Gastroesophageal sphincter (tissue), 4 donors: ENCODE measurements at regions not wholly inside any gene's neighbourhood (a gene's known extent, or its start where the extent isn't known, plus 50 kb on each side); places are given as distances from the start of the nearest gene placed in this dataset.

Experiments
- ATAC-seq: fragments of 150-250 bp; one replicate; pipeline ENCODE4 v1.9.1; 2016; ENCODE audit warnings: mild to moderate bottlenecking, moderate library complexity
- H3K27ac ChIP-seq, 4 donors: fragments of 200-600 bp; sonication (generic) in 3 of 4; 1 replicate in 3 of 4; 2 replicates in 1 of 4; pipeline ENCODE4 v1.5.1; 2016 to 2019
- H3K27me3 ChIP-seq: fragments of 200-600 bp; sonication (generic); one replicate; pipeline ENCODE4 v1.5.1; 2019
- H3K36me3 ChIP-seq, 2 donors: fragments of 200-600 bp; sonication (generic); one replicate each; pipeline ENCODE4 v1.5.1; 2019; ENCODE audit warnings: control low read depth in 1 of 2
- H3K4me1 ChIP-seq, 3 donors: fragments of 200-600 bp; sonication (generic); 1 replicate in 2 of 3; 2 replicates in 1 of 3; pipeline ENCODE4 v1.5.1; 2016 to 2019; ENCODE audit warnings: control low read depth in 2 of 3
- H3K4me3 ChIP-seq, 2 donors: fragments of 200-600 bp; sonication (generic); one replicate each; pipeline ENCODE4 v1.5.1; 2019; ENCODE audit warnings: mild to moderate bottlenecking in 1 of 2, moderate library complexity in 1 of 2
- H3K9me3 ChIP-seq, 3 donors: fragments of 200-600 bp; sonication (generic); one replicate each; pipeline ENCODE4 v1.5.1; 2017 to 2019; ENCODE audit warnings: control low read depth in 2 of 3
- CTCF ChIP-seq, 4 experiments: fragments of 200-600 bp in 2 of 4; fragments of 450-650 bp in 2 of 4; sonication (generic) in 1 of 4; IDR thresholded peaks; one replicate each; pipeline ENCODE4 v1.5.1; 2017 to 2019; ENCODE audit warnings: antibody characterized with exemption in 4 of 4, mild to moderate bottlenecking in 2 of 4, moderate library complexity in 2 of 4
- EP300 ChIP-seq: sonication (generic); formaldehyde crosslinking; IDR thresholded peaks from one replicate; pipeline ENCODE4 v1.6.1; 2017; ENCODE audit warnings: antibody characterized with exemption, mild to moderate bottlenecking
- POLR2A ChIP-seq, 2 donors: fragments of 450-650 bp; IDR thresholded peaks; one replicate each; pipeline ENCODE4 v1.6.1; 2017; ENCODE audit warnings: antibody characterized with exemption in 2 of 2, mild to moderate bottlenecking in 2 of 2, moderate library complexity in 1 of 2
- POLR2AphosphoS5 ChIP-seq: sonication (generic); formaldehyde crosslinking; IDR thresholded peaks from one replicate; pipeline ENCODE4 v1.6.1; 2017; ENCODE audit warnings: antibody characterized with exemption
- WGBS, 2 donors: methylation state at CpG; one replicate each; pipeline ENCODE4 v1.1.5; 2018; ENCODE audit warnings: low coverage in 1 of 2; 5-methylcytosine and 5-hydroxymethylcytosine counted together

GRCh38 chr5:125323613-125324012 is 577.2 kb upstream of the ZNF608 start:
- Histone ChIP-seq H3K36me3 (no peaks in the 10 kb centered on the region), H3K27ac (no peak overlapping the region), H3K4me3 (no peak overlapping the region), H3K9me3 (no peaks in the 10 kb centered on the region), H3K27me3 (no peaks in the 10 kb centered on the region), H3K4me1 (peaks cover 0 to 8% (median 6%) of the 10 kb centered on the region in 3 donors)
- TF ChIP-seq EP300 (no peak), POLR2A (IDR thresholded peaks at IDR 0.05) (no peak)
- 18 to 20% methylated on average over 2 of the region's 2 CpGs for WGBS, 2 donors
- ATAC-seq, result no peak

- H3K9me3 ChIP-seq, result no peaks in the 10 kb centered on the region
- ATAC-seq, result no peak
- H3K27ac ChIP-seq, result no peak overlapping the region
- peaks cover 0 to 8% (median 6%) of the 10 kb centered on the region in 3 donors for H3K4me1 ChIP-seq
- H3K27me3 ChIP-seq, result no peaks in the 10 kb centered on the region
- H3K36me3 ChIP-seq, result no peaks in the 10 kb centered on the region
- no peak overlapping the region for H3K4me3 ChIP-seq
- TF ChIP-seq POLR2A (IDR thresholded peaks at IDR 0.05) (no peak), POLR2AphosphoS5 (no peak)
- WGBS, 2 donors, result 63 to 72% methylated on average over 4 of the region's 4 CpGs
These were observed 579.2 kb upstream of the ZNF608 start for GRCh38 chr5:125325488-125326149.

- TF ChIP-seq CTCF (IDR thresholded peaks at IDR 0.05) (no peak), POLR2A (IDR thresholded peaks at IDR 0.05) (no peak)
- H3K27me3 ChIP-seq, result no peaks in the 10 kb centered on the region
- no peak overlapping the region for H3K4me3 ChIP-seq
- H3K36me3 ChIP-seq, result no peaks in the 10 kb centered on the region
- no peak for ATAC-seq
- H3K27ac ChIP-seq, result no peak overlapping the region
- H3K4me1 ChIP-seq, result peaks cover 0 to 8% (median 6%) of the 10 kb centered on the region in 3 donors
- H3K9me3 ChIP-seq, result no peaks in the 10 kb centered on the region
These were observed 579.7 kb upstream of the ZNF608 start for GRCh38 chr5:125326150-125326510.

- H3K4me1 ChIP-seq, result peaks cover 0 to 16% (median 6%) of the 10 kb centered on the region in 3 donors
- no peak for TF ChIP-seq EP300
- TF ChIP-seq CTCF (IDR thresholded peaks at IDR 0.05), result no peak
- TF ChIP-seq POLR2A (IDR thresholded peaks at IDR 0.05), result no peak
- TF ChIP-seq POLR2AphosphoS5, result no peak
- no peaks in the 10 kb centered on the region for H3K27me3 ChIP-seq
- H3K4me3 ChIP-seq, result no peak overlapping the region
- no peaks in the 10 kb centered on the region for H3K9me3 ChIP-seq
- H3K36me3 ChIP-seq, result no peaks in the 10 kb centered on the region
- no peak for ATAC-seq
- WGBS, 2 donors, result 81 to 100% methylated on average over 3 of the region's 3 CpGs
- no peak overlapping the region for H3K27ac ChIP-seq
These were observed 581.2 kb upstream of the ZNF608 start for GRCh38 chr5:125327676-125328075.

- Histone ChIP-seq H3K4me3 (no peak overlapping the region), H3K9me3 (no peaks in the 10 kb centered on the region), H3K36me3 (no peaks in the 10 kb centered on the region), H3K27me3 (no peaks in the 10 kb centered on the region), H3K27ac (no peak overlapping the region), H3K4me1 (peaks cover 0 to 22% (median 0%) of the 10 kb centered on the region in 3 donors)
- TF ChIP-seq EP300, result no peak
- no peak for TF ChIP-seq POLR2AphosphoS5
- no peak for TF ChIP-seq CTCF (IDR thresholded peaks at IDR 0.05)
- no peak for TF ChIP-seq POLR2A (IDR thresholded peaks at IDR 0.05)
- no peak for ATAC-seq
- 58 to 74% methylated on average over 1 of the region's 1 CpG for WGBS, 2 donors
These were observed 585.7 kb upstream of the ZNF608 start for GRCh38 chr5:125331987-125332598.

- no peaks in the 10 kb centered on the region for H3K36me3 ChIP-seq
- H3K4me1 ChIP-seq, result peaks cover 0 to 27% (median 0%) of the 10 kb centered on the region in 3 donors
- WGBS, 2 donors, result 37 to 42% methylated on average over 2 of the region's 2 CpGs
- H3K27ac ChIP-seq, result no peak overlapping the region
- no peaks in the 10 kb centered on the region for H3K27me3 ChIP-seq
- H3K4me3 ChIP-seq, result no peak overlapping the region
- TF ChIP-seq POLR2A (IDR thresholded peaks at IDR 0.05) (no peak), CTCF (IDR thresholded peaks at IDR 0.05) (no peak), POLR2AphosphoS5 (no peak), EP300 (no peak)
- no peaks in the 10 kb centered on the region for H3K9me3 ChIP-seq
- ATAC-seq, result no peak
These were observed 587.0 kb upstream of the ZNF608 start for GRCh38 chr5:125333416-125333815.
